Astrocyte of the cerebellum (primary cell): ENCODE measurements at regions not wholly inside any gene's neighbourhood (a gene's known extent, or its start where the extent isn't known, plus 50 kb on each side); places are given as distances from the start of the nearest gene placed in this dataset.

Experiments used
- DNase-seq: peaks from one replicate; pipeline ENCODE4 v3.0.0-alpha.2; 2011; ENCODE audit warnings: low read depth
- H3K4me3 ChIP-seq: 2 replicates; pipeline ENCODE4 v1.5.1; 2011; ENCODE audit warnings: mild to moderate bottlenecking, low read depth, low read length, moderate library complexity
- in situ Hi-C: cut with HindIII; loops from 2 replicates; pipeline ENCODE4 v1.10.0; 2017; ENCODE audit warnings: low sequenced_read_pairs
- TF ChIP-seq, protein P1 (sequence below): IDR thresholded peaks from 2 replicates; pipeline ENCODE4 v1.5.1; 2012; ENCODE audit warnings: low read length, low read depth, moderate library complexity, mild to moderate bottlenecking; ENCODE audit errors: missing control alignments

DNA sequence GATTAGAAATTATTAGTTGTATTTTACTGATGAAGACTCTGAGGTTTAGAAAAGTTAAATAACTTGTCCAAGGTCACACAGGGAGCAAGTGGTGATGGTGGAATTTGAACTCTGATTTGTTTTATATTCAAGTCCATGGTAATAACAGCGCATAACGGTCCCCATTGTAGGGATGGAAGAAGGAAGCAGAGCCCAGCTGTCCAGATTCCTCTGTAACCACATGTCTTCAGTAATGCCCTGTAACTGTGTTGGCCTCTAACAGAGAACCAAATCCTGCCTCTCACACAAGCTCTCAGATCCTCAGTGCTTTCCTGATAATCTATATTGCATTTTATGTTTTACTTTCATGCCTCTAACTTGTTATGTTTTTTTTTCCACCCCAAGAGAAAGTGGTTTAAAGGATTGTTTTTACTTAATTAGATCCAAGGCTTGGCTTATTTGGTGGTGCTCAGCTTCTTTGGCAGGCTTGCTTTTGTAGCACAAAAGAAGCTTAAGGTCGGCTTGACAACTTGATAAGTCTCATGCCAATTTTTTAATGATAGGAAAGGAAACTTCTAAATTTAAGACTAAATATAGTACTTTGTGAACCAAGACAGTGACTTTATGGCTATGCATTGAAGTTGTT, 105.1 kb upstream of the SEL1L start:
- in situ Hi-C loops: no loop called here
- H3K4me3 ChIP-seq: no peak overlapping the region
- no peak for DNase-seq
- TF ChIP-seq, protein P1, sequence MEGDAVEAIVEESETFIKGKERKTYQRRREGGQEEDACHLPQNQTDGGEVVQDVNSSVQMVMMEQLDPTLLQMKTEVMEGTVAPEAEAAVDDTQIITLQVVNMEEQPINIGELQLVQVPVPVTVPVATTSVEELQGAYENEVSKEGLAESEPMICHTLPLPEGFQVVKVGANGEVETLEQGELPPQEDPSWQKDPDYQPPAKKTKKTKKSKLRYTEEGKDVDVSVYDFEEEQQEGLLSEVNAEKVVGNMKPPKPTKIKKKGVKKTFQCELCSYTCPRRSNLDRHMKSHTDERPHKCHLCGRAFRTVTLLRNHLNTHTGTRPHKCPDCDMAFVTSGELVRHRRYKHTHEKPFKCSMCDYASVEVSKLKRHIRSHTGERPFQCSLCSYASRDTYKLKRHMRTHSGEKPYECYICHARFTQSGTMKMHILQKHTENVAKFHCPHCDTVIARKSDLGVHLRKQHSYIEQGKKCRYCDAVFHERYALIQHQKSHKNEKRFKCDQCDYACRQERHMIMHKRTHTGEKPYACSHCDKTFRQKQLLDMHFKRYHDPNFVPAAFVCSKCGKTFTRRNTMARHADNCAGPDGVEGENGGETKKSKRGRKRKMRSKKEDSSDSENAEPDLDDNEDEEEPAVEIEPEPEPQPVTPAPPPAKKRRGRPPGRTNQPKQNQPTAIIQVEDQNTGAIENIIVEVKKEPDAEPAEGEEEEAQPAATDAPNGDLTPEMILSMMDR: no peak

DNA sequence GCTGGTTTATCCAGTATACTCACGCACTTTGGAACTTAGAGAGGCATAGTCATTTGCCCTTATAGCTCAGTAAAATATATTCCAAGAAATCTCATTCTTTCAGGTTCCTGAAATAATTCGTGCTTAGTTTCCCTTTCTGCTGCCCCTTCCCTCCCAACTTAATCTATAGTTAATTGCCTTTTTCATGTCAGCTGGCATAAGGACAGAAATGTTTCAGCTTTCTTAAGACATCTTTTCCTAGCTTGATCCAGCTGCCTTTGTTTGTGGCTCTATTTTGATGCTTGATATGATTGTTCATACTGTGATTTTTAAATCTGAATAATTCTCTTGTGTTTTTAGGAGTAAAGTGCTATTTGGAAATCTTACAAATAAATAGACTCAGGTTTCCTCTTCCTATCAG, 120.0 kb upstream of the SEL1L start:
- TF ChIP-seq, protein P1: no peak
- in situ Hi-C loops: no loop called here

DNA sequence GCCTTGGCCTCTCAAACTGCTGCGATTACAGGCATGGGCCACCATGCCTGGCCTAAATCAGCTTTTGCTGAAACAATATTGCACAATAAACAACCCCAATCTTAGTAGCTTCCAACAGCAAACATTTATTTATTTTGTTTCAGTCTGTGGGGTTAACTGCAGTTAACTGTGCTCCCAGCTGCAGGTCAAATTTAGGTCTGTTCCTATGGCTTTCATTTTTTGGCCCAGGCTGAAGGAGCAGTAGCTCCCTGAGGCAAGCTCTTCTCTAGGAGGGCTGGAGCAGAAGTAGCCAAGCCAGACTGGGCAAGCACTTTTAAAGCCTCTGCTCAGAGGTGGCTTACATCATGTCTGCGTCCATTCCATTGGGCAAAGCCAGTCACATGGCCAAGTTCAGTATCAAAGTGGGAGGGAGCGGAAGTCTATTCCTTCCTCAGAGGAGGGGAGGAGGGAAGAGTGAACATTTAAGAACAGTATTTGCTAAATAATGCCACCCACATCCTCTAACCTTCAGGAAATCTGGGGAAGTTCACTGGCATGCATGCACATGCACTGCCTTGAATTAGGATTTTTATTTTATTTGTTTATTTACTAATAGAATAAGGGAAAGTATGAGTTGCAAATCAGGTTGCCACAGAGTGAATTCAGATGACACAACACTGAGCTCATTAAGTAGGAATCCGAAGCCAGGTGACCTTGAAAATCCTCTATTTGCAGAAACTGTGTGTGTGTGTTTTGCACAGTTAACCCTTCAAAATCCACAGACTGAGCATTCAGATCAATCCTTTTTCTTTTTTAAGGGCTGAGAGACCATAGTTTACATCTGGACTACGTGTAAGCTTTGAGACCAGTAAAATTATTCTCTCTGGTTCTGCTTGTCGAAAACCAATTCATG, 122.0 kb upstream of the SEL1L start:
- no peak overlapping the region for H3K4me3 ChIP-seq
- no peak for DNase-seq
- TF ChIP-seq, protein P1: no peak
- in situ Hi-C loops: no loop called here

More for the DNA sequence above, 120.0 kb upstream of the SEL1L start:
- no peak overlapping the region for H3K4me3 ChIP-seq
- DNase-seq: no peak

DNA sequence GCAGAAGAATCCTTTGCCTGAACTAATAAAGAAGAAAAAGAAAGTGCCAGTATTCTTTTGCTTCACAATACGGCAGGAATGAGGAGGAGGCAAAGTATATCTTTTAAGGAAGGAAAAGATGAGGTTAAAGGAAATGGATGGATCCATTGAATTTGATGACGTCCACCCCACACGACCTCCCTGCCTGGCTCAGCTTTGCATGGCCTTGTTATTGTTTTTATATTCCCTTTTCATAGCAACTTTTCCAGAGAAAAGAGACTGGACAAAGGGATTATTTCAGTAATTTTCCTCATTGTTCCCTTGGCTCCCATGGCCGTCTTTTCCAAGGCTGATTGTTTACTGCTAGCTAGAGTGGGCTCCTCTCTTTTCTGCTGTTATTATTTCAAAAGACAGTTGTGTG, 123.2 kb upstream of the SEL1L start:
- H3K4me3 ChIP-seq: no peak overlapping the region
- in situ Hi-C loops: no loop called here
- TF ChIP-seq, protein P1: no peak
- no peak for DNase-seq

DNA sequence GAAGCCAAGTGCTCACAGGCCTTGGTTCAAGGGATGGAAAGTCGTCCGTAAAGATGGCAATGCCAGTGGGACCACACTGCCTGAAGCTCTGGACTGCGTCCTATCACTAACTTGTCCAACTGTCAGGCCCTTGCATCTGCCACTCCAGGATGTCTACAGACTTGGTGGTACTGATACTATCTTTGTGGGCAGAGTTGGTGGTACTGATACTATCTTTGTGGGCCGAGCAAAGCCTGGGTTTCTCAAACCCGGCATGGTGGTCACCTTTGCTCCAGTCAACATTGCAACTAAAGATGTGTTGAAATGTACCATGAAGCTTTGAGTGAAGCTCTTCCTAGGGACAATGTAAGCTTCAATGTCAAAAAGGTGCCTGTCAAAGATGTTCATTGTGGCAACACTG, 128.4 kb upstream of the SEL1L start:
- TF ChIP-seq, protein P1: no peak
- in situ Hi-C loops: no loop called here
- DNase-seq: no peak
- no peak overlapping the region for H3K4me3 ChIP-seq

DNA sequence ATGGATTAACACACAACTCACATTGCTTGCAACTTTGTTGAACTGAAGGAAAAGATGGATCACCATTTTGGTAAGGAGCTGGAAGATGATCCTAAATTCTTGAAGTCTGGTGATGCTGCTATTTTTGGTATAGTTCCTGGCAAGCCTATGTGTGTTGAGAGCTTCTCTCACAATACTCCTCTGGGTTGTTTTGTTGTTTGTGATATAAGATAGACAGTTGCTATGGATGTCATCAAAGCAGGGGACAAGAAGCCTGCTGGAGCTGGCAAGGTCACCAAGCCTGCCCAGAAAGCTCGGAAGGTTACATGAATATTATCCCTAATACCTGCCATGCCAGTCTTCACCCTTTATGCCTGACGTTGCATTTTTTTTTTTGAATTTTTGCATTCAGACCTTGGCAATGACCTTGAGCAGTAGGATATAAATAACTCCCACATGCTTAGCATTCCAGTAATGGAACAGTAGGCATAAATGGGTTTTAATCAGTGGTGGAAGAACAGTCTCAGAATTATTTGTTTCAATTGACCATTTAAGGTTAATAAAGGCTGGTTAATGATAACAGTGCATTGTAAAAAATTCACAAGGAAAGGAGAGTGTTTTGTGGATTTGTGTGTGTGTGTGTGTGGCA, 129.0 kb upstream of the SEL1L start:
- no peak overlapping the region for H3K4me3 ChIP-seq
- DNase-seq: no peak
- in situ Hi-C loops: no loop called here
- TF ChIP-seq, protein P1: no peak
